H1 (cell line): ENCODE measurements at regions not wholly inside any gene's neighbourhood (a gene's known extent, or its start where the extent isn't known, plus 50 kb on each side); places are given as distances from the start of the nearest gene placed in this dataset.

ENCODE experiments used
- CTCF ChIA-PET: fragments of 300-600 bp; sonication (Branson Sonifier 250); formaldehyde crosslinking; loops from one replicate; lab custom pipeline; 2021; ENCODE audit not compliant: partially characterized antibody; lab: Charles Lee
- POLR2A ChIA-PET: fragments of 300-600 bp; sonication (Branson Sonifier 250); formaldehyde crosslinking; loops from one replicate; lab custom pipeline; 2021; ENCODE audit warnings: inconsistent platforms; ENCODE audit not compliant: partially characterized antibody; lab: Charles Lee
- DNase-seq, 2 experiments: peaks; one replicate each; pipeline versions ENCODE4 v3.0.0 to v3.0.0-alpha.2; 2010 to 2022; ENCODE audit warnings: low spot score in 2 of 2, low read depth in 1 of 2, mixed read lengths in 1 of 2
- FAIRE-seq: peaks from 2 replicates; lab custom pipeline; 2011; peaks lifted over from hg19 to GRCh38; lab: Jason Lieb, UNC
- H2AFZ ChIP-seq: 2 replicates; pipeline ENCODE4 v1.8.1; 2012; ENCODE audit warnings: low read length, inconsistent platforms
- H2AK5ac ChIP-seq: 2 replicates; pipeline ENCODE4 v1.6.1; 2013; ENCODE audit warnings: low read depth, low read length
- H2BK120ac ChIP-seq: replicated peaks from 2 replicates; pipeline ENCODE3; 2013; ENCODE audit warnings: low read depth, low read length, inconsistent platforms
- H2BK12ac ChIP-seq: 2 replicates; pipeline ENCODE4 v1.6.1; 2013; ENCODE audit warnings: low read depth, low read length
- H2BK15ac ChIP-seq: 2 replicates; pipeline ENCODE4 v1.6.1; 2013; ENCODE audit warnings: low read length
- H2BK20ac ChIP-seq: 2 replicates; pipeline ENCODE4 v1.6.1; 2013; ENCODE audit warnings: low read length
- H2BK5ac ChIP-seq: 2 replicates; pipeline ENCODE4 v1.6.1; 2013; ENCODE audit warnings: low read depth, low read length
- H3K14ac ChIP-seq: 2 replicates; pipeline ENCODE4 v1.6.1; 2013; ENCODE audit warnings: inconsistent platforms; ENCODE audit not compliant: insufficient read length
- H3K18ac ChIP-seq: 2 replicates; pipeline ENCODE4 v1.6.1; 2013; ENCODE audit warnings: low read length; ENCODE audit errors: extremely low read depth
- H3K23ac ChIP-seq: 2 replicates; pipeline ENCODE4 v1.6.1; 2013; ENCODE audit warnings: inconsistent platforms; ENCODE audit not compliant: insufficient read length
- H3K23me2 ChIP-seq: 2 replicates; pipeline ENCODE4 v1.6.1; 2013; ENCODE audit warnings: low read depth, low read length
- H3K27ac ChIP-seq: 2 replicates; pipeline ENCODE4 v1.6.1; 2011; ENCODE audit warnings: low read depth, low read length, inconsistent platforms
- H3K27me3 ChIP-seq, 4 experiments: replicated peaks in 1 of 4; 1 replicate in 1 of 4; 2 replicates in 3 of 4; pipeline versions ENCODE4 v1.6.1 to v1.8.1; 2011 to 2013; ENCODE audit warnings: low read length in 3 of 4, mild to moderate bottlenecking in 3 of 4, inconsistent platforms in 2 of 4, mixed read lengths in 2 of 4, moderate library complexity in 1 of 4; ENCODE audit not compliant: control insufficient read depth in 3 of 4, insufficient read depth in 3 of 4; ENCODE audit errors: extremely low read depth in 1 of 4
- H3K36me3 ChIP-seq, 4 experiments: 2 replicates each; pipeline versions ENCODE4 v1.6.1 to v1.8.1; 2011 to 2013; ENCODE audit warnings: mild to moderate bottlenecking in 4 of 4, low read length in 3 of 4, moderate library complexity in 2 of 4, control low read depth in 1 of 4, inconsistent platforms in 1 of 4; ENCODE audit not compliant: insufficient read depth in 4 of 4, control insufficient read depth in 2 of 4
- H3K4ac ChIP-seq: replicated peaks from 2 replicates; pipeline ENCODE3; 2013; ENCODE audit warnings: low read length, low read depth, mixed read lengths, inconsistent platforms; ENCODE audit not compliant: insufficient read length
- H3K4me1 ChIP-seq, 4 experiments: replicated peaks in 1 of 4; 1 replicate in 1 of 4; 2 replicates in 3 of 4; pipeline versions ENCODE4 v1.6.1 to v1.8.1; 2011 to 2013; ENCODE audit warnings: low read length in 3 of 4, inconsistent platforms in 2 of 4, mixed read lengths in 1 of 4; ENCODE audit not compliant: insufficient read depth in 4 of 4, control insufficient read depth in 3 of 4
- H3K4me2 ChIP-seq, 2 experiments: 2 replicates each; pipeline versions ENCODE4 v1.6.1 to v1.8.1; 2011 to 2013; ENCODE audit warnings: low read depth in 2 of 2, low read length in 2 of 2, control low read depth in 1 of 2, inconsistent platforms in 1 of 2, mild to moderate bottlenecking in 1 of 2; ENCODE audit not compliant: insufficient read depth in 1 of 2
- H3K4me3 ChIP-seq, 4 experiments: fragments of 200-600, 300-600 bp in 1 of 4; sonication (generic), shearing (Covaris generic), sonication (Bioruptor Twin) in 1 of 4; 2 replicates each; pipeline versions ENCODE4 v1.5.1 to v1.8.1; 2011 to 2016; ENCODE audit warnings: low read length in 4 of 4, low read depth in 3 of 4, control low read depth in 2 of 4, inconsistent platforms in 2 of 4, mild to moderate bottlenecking in 2 of 4, mixed read lengths in 1 of 4, moderate library complexity in 1 of 4; ENCODE audit not compliant: insufficient read depth in 2 of 4; ENCODE audit errors: extremely low read depth in 1 of 4
- H3K56ac ChIP-seq: replicated peaks from 2 replicates; pipeline ENCODE3; 2013; ENCODE audit warnings: low read depth, mild to moderate bottlenecking, mixed read lengths, low read length, inconsistent platforms; ENCODE audit not compliant: insufficient read length
- H3K79me1 ChIP-seq: 2 replicates; pipeline ENCODE4 v1.6.1; 2013; ENCODE audit warnings: low read depth, low read length, control low read depth
- H3K79me2 ChIP-seq, 2 experiments: 2 replicates each; pipeline versions ENCODE4 v1.6.1 to v1.8.1; 2012 to 2013; ENCODE audit warnings: low read length in 2 of 2, mild to moderate bottlenecking in 2 of 2, inconsistent platforms in 1 of 2; ENCODE audit not compliant: insufficient read depth in 2 of 2, control insufficient read depth in 1 of 2
- H3K9ac ChIP-seq, 4 experiments: replicated peaks in 1 of 4; 1 replicate in 1 of 4; 2 replicates in 3 of 4; pipeline versions ENCODE4 v1.6.1 to v1.8.1; 2011 to 2013; ENCODE audit warnings: low read depth in 3 of 4, low read length in 3 of 4, control low read depth in 2 of 4, mild to moderate bottlenecking in 2 of 4, moderate library complexity in 2 of 4, inconsistent platforms in 1 of 4; ENCODE audit errors: extremely low read depth in 1 of 4
- H3K9me3 ChIP-seq, 2 experiments: 2 replicates each; pipeline versions ENCODE4 v1.6.1 to v1.8.1; 2012 to 2013; ENCODE audit warnings: mild to moderate bottlenecking in 2 of 2, moderate library complexity in 2 of 2, control low read depth in 1 of 2, inconsistent platforms in 1 of 2, low read depth in 1 of 2, low read length in 1 of 2, mixed read lengths in 1 of 2; ENCODE audit not compliant: insufficient read depth in 2 of 2
- H4K20me1 ChIP-seq, 2 experiments: replicated peaks in 1 of 2; 2 replicates each; pipeline versions ENCODE3 to v1.8.1; 2011 to 2013; ENCODE audit warnings: inconsistent platforms in 2 of 2, low read length in 2 of 2, mild to moderate bottlenecking in 1 of 2; ENCODE audit not compliant: insufficient read depth in 2 of 2, control insufficient read depth in 1 of 2
- H4K5ac ChIP-seq: 2 replicates; pipeline ENCODE4 v1.6.1; 2013; ENCODE audit warnings: low read length, low read depth, mixed read lengths, inconsistent platforms; ENCODE audit not compliant: insufficient read length
- H4K8ac ChIP-seq: 2 replicates; pipeline ENCODE4 v1.8.0; 2013; ENCODE audit warnings: mild to moderate bottlenecking, moderate library complexity, low read length, inconsistent platforms; ENCODE audit not compliant: insufficient read depth; ENCODE audit errors: extremely low read depth
- H4K91ac ChIP-seq: replicated peaks from 2 replicates; pipeline ENCODE3; 2013; ENCODE audit warnings: low read length, mixed read lengths, inconsistent platforms; ENCODE audit not compliant: insufficient read length
- ASH2L ChIP-seq: fragments of 200-600, 300-600 bp; sonication (generic); IDR thresholded peaks from one replicate; pipeline ENCODE4 v1.7.1; 2017; ENCODE audit warnings: low read length
- CHD2 ChIP-seq: IDR thresholded peaks from 2 replicates; pipeline ENCODE4 v1.6.1; 2012; ENCODE audit warnings: low read length, improper control_type of control experiment
- EZH2 ChIP-seq: fragments of 200-600 bp; sonication (generic); IDR thresholded peaks from 2 replicates; pipeline ENCODE4 v1.7.1; 2012; ENCODE audit warnings: low read depth, mild to moderate bottlenecking, moderate library complexity, low read length, inconsistent platforms; ENCODE audit not compliant: severe bottlenecking
- JUN ChIP-seq: IDR thresholded peaks from 2 replicates; pipeline ENCODE4 v1.6.1; 2011; ENCODE audit warnings: low read depth, mild to moderate bottlenecking, improper control_type of control experiment, low read length
- POLR2A ChIP-seq, 2 experiments: IDR thresholded peaks; 1 replicate in 1 of 2; 2 replicates in 1 of 2; pipeline ENCODE4 v1.6.1; 2011; ENCODE audit warnings: low read depth in 2 of 2, low read length in 2 of 2, mild to moderate bottlenecking in 2 of 2; ENCODE audit errors: control extremely low read depth in 1 of 2
- POU5F1 ChIP-seq: IDR thresholded peaks from 2 replicates; pipeline ENCODE4 v1.6.1; 2011; ENCODE audit warnings: low read depth, mild to moderate bottlenecking, low read length, moderate library complexity
- RAD21 ChIP-seq, 2 experiments: IDR thresholded peaks in 1 of 2; conservative IDR thresholded peaks in 1 of 2; 2 replicates each; pipeline ENCODE4 v1.6.1; 2011; ENCODE audit warnings: low read depth in 2 of 2, low read length in 2 of 2, improper control_type of control experiment in 1 of 2, inconsistent platforms in 1 of 2, mild to moderate bottlenecking in 1 of 2, moderate library complexity in 1 of 2
- RFX5 ChIP-seq: IDR thresholded peaks from 2 replicates; pipeline ENCODE4 v1.6.1; 2011; ENCODE audit warnings: low read depth, low read length, improper control_type of control experiment, borderline replicate concordance
- RXRA ChIP-seq: IDR thresholded peaks from 2 replicates; pipeline ENCODE4 v1.6.1; 2011; ENCODE audit warnings: low read depth, mild to moderate bottlenecking, low read length, moderate library complexity; ENCODE audit not compliant: insufficient read depth
- SIRT6 ChIP-seq: IDR thresholded peaks from one replicate; pipeline ENCODE4 v1.7.1; 2012; ENCODE audit warnings: low read length, inconsistent platforms
- SP4 ChIP-seq: IDR thresholded peaks from 2 replicates; pipeline ENCODE4 v1.6.1; 2012; ENCODE audit warnings: low read length, inconsistent platforms
- TCF12 ChIP-seq: IDR thresholded peaks from 2 replicates; pipeline ENCODE4 v1.6.1; 2011; ENCODE audit warnings: low read depth, mild to moderate bottlenecking, low read length
- YY1 ChIP-seq: IDR thresholded peaks from 2 replicates; pipeline ENCODE4 v1.6.1; 2011; ENCODE audit warnings: low read depth, mild to moderate bottlenecking, low read length
- ZNF274 ChIP-seq: IDR thresholded peaks from 2 replicates; pipeline ENCODE4 v1.7.0; 2012; ENCODE audit warnings: low read length, borderline replicate concordance; ENCODE audit errors: extremely low read depth
- WGBS, 2 experiments: shearing (Covaris generic) in 1 of 2; methylation state at CpG; one replicate each; pipeline versions ENCODE4 v1.1.6 to v1.1.7; 2013 to 2015; ENCODE audit warnings: low lambda C conversion rate in 2 of 2, mixed read lengths in 2 of 2, inconsistent platforms in 1 of 2, low coverage in 1 of 2, missing lambda C conversion rate in 1 of 2; ENCODE audit not compliant: insufficient replicate concordance in 2 of 2, insufficient coverage in 1 of 2, insufficient read length in 1 of 2; ENCODE audit errors: extremely low coverage in 1 of 2, missing lambda C conversion rate in 1 of 2; 5-methylcytosine and 5-hydroxymethylcytosine counted together
- TF ChIP-seq, protein P1 (sequence below): IDR thresholded peaks from 2 replicates; pipeline ENCODE4 v1.6.1; 2012; ENCODE audit warnings: inconsistent platforms
- TF ChIP-seq, protein P2 (sequence below): IDR thresholded peaks from 2 replicates; pipeline ENCODE4 v1.6.1; 2011; ENCODE audit warnings: low read depth, mild to moderate bottlenecking, low read length; ENCODE audit not compliant: insufficient read depth

- Histone ChIP-seq H3K4me2 (no peak overlapping the region), H2BK120ac (no peak overlapping the region), H3K14ac (no peak overlapping the region), H3K9me3 (no peaks in the 10 kb centered on the region), H4K5ac (no peak overlapping the region), H3K23ac (no peak overlapping the region), H2AK5ac (no peak overlapping the region), H3K27me3 (no peaks in the 10 kb centered on the region), H3K4me3 (no peak overlapping the region), H2AFZ (no peak overlapping the region), H4K91ac (no peak overlapping the region), H3K9ac (no peak overlapping the region), H3K4me1 (peaks cover 0 to 4% (median 2%) of the 10 kb centered on the region in 4 experiments; a peak in 2 of 7 replicates), H3K79me2 (no peaks in the 10 kb centered on the region), H2BK12ac (no peak overlapping the region), H3K4ac (no peak overlapping the region), H4K8ac (no peak overlapping the region), H2BK20ac (no peak overlapping the region), H3K18ac (no peak overlapping the region), H3K79me1 (no peaks in the 10 kb centered on the region), H2BK15ac (no peak overlapping the region), H3K23me2 (no peaks in the 10 kb centered on the region), H3K27ac (no peak overlapping the region), H3K36me3 (no peaks in the 10 kb centered on the region), H2BK5ac (no peak overlapping the region), H4K20me1 (no peaks in the 10 kb centered on the region)
- FAIRE-seq (no peak), DNase-seq (no peak)
- POLR2A ChIA-PET = no interaction called here
- CTCF ChIA-PET = no interaction called here
- 91% methylated on average over 3 of the region's 3 CpGs; no CpG with 5 or more reads in 1 of the 2 experiments for WGBS, 2 experiments
- no peak for TF ChIP-seq EZH2
- TF ChIP-seq CHD2 = no peak
- TF ChIP-seq POU5F1 = no peak
- no peak for TF ChIP-seq POLR2A (IDR thresholded peaks at IDR 0.05; ENCODE audit: control extremely low read depth in 1 of 2, low read depth in 2 of 2, low read length in 2 of 2)
- no peak for TF ChIP-seq TCF12
- no peak for TF ChIP-seq ZNF274
- TF ChIP-seq RFX5 = no peak
- no peak for TF ChIP-seq RAD21 (IDR thresholded peaks at IDR 0.05 in 1 of 2, conservative IDR thresholded peaks at IDR 0.05 in 1 of 2; ENCODE audit: low read depth in 2 of 2, low read length in 2 of 2)
- no peak for TF ChIP-seq YY1
- TF ChIP-seq ASH2L = no peak
- TF ChIP-seq SIRT6 = no peak
- TF ChIP-seq, protein P1, sequence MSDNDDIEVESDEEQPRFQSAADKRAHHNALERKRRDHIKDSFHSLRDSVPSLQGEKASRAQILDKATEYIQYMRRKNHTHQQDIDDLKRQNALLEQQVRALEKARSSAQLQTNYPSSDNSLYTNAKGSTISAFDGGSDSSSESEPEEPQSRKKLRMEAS = no peak
- no peak for TF ChIP-seq SP4
- TF ChIP-seq, protein P2, sequence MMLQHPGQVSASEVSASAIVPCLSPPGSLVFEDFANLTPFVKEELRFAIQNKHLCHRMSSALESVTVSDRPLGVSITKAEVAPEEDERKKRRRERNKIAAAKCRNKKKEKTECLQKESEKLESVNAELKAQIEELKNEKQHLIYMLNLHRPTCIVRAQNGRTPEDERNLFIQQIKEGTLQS = no peak
- TF ChIP-seq RXRA = no peak
- TF ChIP-seq JUN = no peak
- TF ChIP-seq, all 59 proteins: peak for 0
- no peak overlapping the region for H3K56ac ChIP-seq
Measured at GRCh38 chr17:12571606-12572005, 94.1 kb upstream of the MYOCD start.
